HG03159 (cell line): ENCODE measurements at regions not wholly inside any gene's neighbourhood (a gene's known extent, or its start where the extent isn't known, plus 50 kb on each side); places are given as distances from the start of the nearest gene placed in this dataset.

Experiments
- ATAC-seq: cut with Tn5 transposase; IDR thresholded peaks from one replicate; pipeline ENCODE4 v1.9.1; 2021; ENCODE audit warnings: mild to moderate bottlenecking, moderate library complexity; ENCODE audit not compliant: unreplicated experiment

DNA sequence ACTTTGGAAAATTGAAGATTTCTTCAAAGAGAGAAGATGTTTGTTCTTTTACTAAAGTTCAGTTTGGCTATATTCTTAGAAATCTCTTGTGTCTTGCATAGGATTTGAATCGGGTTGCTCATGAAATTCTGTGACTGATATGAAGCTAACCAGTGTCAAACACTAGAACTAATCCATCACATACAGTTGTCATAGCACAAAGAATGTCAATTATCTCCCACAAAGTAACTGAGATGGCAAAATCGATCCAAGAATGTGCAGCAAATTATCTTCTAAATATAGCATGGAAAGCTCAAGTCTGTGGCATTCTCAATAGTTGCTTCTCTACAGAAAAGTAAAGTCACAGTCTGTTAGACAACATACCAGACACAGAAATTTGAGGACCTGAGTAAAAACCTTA lies 768.1 kb upstream of the LRRN3 start:
- no peak for ATAC-seq

GRCh38 chr7:110326966-110327365 lies 764.0 kb upstream of the LRRN3 start:
- ATAC-seq: no peak

- no peak for ATAC-seq
These were observed 754.5 kb upstream of the LRRN3 start for GRCh38 chr7:110336423-110336822.

DNA sequence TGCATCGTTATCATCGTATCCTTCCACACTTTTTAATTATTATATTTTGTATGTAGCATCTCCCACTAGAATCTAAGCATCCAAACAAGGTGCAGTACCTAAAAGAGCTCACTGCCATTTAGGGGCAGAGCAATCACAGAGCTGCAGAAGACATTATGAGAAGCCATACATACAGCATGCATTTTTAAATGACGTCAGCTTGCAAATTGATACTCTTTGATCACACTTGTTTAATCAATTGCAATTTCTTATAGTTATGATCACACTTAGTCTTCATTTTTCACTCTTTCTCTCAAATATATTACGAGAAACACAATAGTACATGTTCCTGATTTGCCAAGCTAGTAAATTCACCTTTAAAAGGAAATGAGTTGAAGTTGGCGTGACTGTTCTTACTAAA lies 753.3 kb upstream of the LRRN3 start:
- no peak for ATAC-seq

DNA sequence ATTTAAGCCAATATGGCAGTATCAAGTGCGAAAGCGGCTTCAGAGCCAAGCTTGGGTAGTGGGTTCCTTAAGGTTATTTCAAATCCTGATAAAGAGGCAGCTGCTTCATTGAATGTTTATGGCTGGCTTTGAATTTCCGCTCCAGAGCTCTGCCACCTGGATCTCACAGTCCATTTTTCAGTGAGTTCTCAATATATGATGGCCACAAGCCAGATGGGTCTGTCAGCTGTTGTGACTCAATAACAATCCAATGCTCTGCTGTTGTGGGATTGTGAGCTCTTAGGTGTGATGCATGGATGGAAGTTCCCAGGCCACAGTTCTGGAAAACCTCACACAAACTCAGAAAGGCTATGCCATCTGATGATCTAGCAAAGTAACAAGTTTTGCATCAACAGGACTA lies 743.8 kb upstream of the LRRN3 start:
- no peak for ATAC-seq

DNA sequence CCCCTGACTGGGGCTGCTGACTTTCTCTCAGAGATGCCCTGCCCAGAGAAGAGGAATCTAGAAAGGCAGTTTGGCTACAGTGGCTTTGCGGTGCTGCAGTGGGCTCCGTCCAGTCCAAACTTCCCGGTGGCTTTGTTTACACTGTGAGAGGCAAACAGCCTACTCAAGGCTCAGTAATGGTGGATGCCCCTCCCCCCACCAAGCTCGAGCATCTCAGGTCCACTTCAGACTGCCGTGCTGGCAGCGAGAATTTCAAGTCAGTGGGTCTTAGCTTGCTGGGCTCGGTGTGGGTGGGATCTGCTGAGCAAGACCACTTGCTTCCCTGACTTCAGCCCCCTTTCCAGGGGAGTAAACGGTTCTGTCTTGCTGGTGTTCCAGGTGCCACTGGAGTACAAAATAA lies 734.5 kb upstream of the LRRN3 start:
- no peak for ATAC-seq

GRCh38 chr7:110358028-110358427 lies 732.9 kb upstream of the LRRN3 start:
- no peak for ATAC-seq

GRCh38 chr7:110371709-110372108 lies 719.2 kb upstream of the LRRN3 start:
- no peak for ATAC-seq

GRCh38 chr7:110372685-110373084 lies 718.2 kb upstream of the LRRN3 start:
- ATAC-seq: no peak

DNA sequence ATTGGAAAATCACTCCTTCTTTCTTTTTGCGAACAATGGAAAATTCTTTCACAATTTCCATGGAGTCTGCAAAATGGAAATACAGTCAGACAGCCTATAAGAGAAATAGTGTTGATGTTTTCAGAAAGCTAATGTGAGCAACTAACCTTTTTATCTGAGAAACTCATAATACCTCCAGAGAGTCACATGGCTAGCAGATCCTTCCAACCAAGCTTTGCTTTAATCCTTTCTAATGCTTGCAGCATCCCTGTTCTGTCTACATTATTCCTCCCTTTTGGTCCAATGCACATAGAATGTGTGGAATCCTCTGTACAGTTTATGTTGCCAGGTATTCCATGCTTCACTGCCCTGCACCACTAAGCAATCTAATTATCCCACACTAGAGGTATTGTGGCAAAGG lies 717.5 kb upstream of the LRRN3 start:
- ATAC-seq: no peak

DNA sequence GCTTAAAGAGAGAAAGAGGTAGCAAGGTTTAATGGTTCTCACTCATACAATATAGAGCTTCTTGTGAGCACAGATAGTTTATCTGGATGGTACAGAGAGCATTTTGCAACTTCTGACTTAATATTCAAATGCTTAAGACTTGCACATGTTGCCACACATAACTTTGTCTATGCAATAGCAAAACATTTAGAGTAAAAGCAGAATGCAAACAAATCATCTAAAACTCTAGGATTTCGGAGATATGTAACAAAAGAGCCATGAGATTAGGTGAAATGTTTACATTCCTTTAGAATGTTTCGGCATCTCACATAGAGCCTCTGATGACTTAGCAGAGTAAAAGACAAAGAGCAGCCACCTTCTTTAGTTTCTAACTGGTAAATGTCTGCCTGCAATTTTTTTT lies 717.1 kb upstream of the LRRN3 start:
- no peak for ATAC-seq

DNA sequence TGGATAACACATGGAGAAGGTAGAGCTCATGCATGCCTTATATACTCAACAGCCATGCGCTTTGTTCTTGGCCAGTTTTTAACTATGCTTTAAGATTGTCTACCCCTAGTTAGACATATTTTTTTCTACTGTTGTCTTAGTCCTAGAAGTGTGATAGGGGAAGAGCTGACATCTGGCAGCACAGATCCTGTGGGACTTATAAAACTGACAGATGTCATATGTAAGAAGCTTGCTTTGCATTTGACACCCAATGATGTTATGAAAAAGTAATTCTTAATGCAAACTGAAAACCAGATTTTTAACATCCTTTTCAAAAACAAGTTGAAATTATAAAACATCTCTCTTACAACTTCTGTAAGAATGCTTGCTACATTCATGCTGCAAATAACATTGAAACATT lies 715.9 kb upstream of the LRRN3 start:
- ATAC-seq: no peak

GRCh38 chr7:110382736-110383135 lies 708.2 kb upstream of the LRRN3 start:
- no peak for ATAC-seq

DNA sequence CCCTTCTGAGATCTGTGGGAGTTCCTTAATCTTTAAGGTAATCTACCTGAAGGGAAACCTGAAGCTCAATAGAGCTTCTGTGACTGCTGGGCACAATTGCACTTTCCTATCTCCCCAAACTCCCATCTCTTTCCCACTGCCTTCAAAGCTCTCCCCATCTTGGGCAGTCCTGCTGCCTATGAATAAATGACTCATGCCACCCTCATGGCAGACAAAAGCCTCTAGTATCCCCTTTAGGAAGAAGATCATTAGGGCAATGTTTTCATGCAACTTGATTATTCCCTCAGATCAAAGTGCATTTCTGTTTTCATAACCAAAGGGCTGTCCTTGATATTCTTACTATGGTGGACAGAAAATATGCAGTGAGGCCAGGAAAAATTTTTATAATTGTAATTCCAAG lies 704.9 kb upstream of the LRRN3 start:
- no peak for ATAC-seq

GRCh38 chr7:110386913-110387312 lies 704.0 kb upstream of the LRRN3 start:
- no peak for ATAC-seq

DNA sequence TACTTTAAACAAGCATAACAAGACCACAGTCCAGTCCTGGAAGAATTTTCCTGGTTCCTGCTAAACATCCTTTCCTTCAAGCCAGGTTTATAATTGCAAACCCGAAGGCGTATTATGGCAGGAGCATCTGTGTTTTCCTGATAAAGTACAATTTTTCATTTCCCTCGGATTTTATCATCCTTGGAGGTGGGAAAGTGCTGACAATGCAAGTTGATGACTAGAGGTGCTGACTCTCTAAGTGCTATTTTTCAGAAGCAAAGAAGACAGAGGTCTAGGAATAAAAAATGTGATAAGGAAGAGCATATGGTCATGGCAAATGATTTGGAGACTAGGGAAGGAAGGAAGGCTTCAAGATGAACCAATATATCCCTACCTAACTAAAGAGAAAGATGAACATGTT lies 703.2 kb upstream of the LRRN3 start:
- no peak for ATAC-seq

- no peak for ATAC-seq
These were observed 702.5 kb upstream of the LRRN3 start for GRCh38 chr7:110388457-110388856.

GRCh38 chr7:110396021-110396420 lies 694.9 kb upstream of the LRRN3 start:
- ATAC-seq: no peak

DNA sequence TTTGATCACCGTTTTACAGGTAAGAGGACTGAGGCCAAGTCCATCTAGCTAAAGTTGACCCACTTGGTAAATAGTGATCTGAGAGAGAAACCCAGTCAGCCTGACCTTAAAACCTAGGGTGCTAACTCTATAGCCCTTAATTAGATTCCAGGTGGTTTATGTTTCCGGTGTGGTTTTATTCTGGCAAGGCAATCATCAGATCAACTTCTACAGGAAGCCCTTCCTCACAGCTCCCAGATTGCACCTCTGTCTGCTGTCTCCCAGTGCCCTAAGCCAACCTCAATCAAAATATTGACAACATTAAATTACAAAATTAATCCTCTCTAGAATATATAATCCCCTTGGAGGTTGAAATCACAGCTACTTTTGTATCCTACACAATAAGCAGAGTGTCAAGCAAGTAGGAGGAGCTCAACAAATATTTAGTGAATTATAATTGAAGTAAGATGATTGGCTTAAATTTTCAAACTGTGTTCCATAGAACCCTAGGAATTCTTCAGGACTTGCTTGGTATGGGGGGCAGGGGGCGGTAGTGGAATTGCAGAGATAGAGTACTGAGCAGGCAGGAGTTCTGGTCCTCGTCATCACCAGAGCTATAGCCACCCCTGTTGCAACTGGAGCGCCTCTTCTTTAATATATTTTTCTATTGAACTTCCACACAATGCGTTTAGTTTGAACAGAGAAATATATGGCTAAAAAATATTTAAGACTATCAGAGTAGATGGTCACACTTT lies 692.8 kb upstream of the LRRN3 start:
- no peak for ATAC-seq

- ATAC-seq: no peak
These were observed 691.5 kb upstream of the LRRN3 start for GRCh38 chr7:110399421-110399820.

- no peak for ATAC-seq
These were observed 690.5 kb upstream of the LRRN3 start for GRCh38 chr7:110400411-110400810.

- no peak for ATAC-seq
These were observed 683.7 kb upstream of the LRRN3 start for GRCh38 chr7:110407242-110407641.

GRCh38 chr7:110407706-110408105 lies 683.2 kb upstream of the LRRN3 start:
- ATAC-seq: no peak
